K562 (cell line): ENCODE measurements at regions not wholly inside any gene's neighbourhood (a gene's known extent, or its start where the extent isn't known, plus 50 kb on each side); places are given as distances from the start of the nearest gene placed in this dataset.

ENCODE experiments used
- ATAC-seq: fragments of 200-7000 bp; cut with Tn5 transposase; 3 replicates; pipeline ENCODE4 v1.9.1; 2020; ENCODE audit warnings: moderate library complexity
- BruUV-seq: library from RNA; stranded (reverse); fragments of 400-500 nt; replicated peaks from 2 replicates; lab custom pipeline; 2021; lab: Mats Ljungman, UMichigan
- CTCF ChIA-PET: fragments of 300-600 bp; formaldehyde crosslinking; extraction: SDS; loops from one replicate; lab custom pipeline; 2021; ENCODE audit warnings: low intra/inter-chr PET ratio; lab: Yijun Ruan, JAX
- POLR2A ChIA-PET: fragments of 300-600, 350-650 bp; sonication (Branson Sonifier 250); formaldehyde crosslinking; extraction: SDS; loops from one replicate; lab custom pipeline; 2021; ENCODE audit warnings: antibody characterized with exemption, inconsistent platforms; lab: Yijun Ruan, JAX
- DNase-seq, 4 experiments: peaks; one replicate each; pipeline versions ENCODE4 v3.0.0 to v3.0.0-alpha.2; 2011 to 2018; ENCODE audit warnings: low spot score in 3 of 4, mixed read lengths in 3 of 4; ENCODE audit errors: extremely low read depth in 1 of 4
- FAIRE-seq: peaks from 2 replicates; lab custom pipeline; 2011; peaks lifted over from hg19 to GRCh38; lab: Jason Lieb, UNC
- H2AFZ ChIP-seq: 2 replicates; pipeline ENCODE4 v1.6.0; 2011; ENCODE audit warnings: low read depth, low read length, control low read depth, inconsistent platforms
- H3K27ac ChIP-seq: fragments of 200-600 bp; 3 replicates; pipeline ENCODE4 v1.8.0; 2011; ENCODE audit warnings: low read depth, mild to moderate bottlenecking, control low read depth, inconsistent platforms, low read length, moderate library complexity, mixed read lengths; ENCODE audit errors: extremely low read depth
- H3K27me3 ChIP-seq, 2 experiments: fragments of 300-600 bp in 1 of 2; 2 replicates in 1 of 2; 3 replicates in 1 of 2; pipeline versions ENCODE4 v1.6.0 to v1.8.0; 2011; ENCODE audit warnings: inconsistent platforms in 2 of 2, low read length in 2 of 2, mild to moderate bottlenecking in 1 of 2, mixed read lengths in 1 of 2, moderate library complexity in 1 of 2; ENCODE audit not compliant: control insufficient read depth in 2 of 2, insufficient read depth in 2 of 2
- H3K36me3 ChIP-seq: fragments of 300-600 bp; 3 replicates; pipeline ENCODE4 v1.8.0; 2011; ENCODE audit warnings: mild to moderate bottlenecking, low read length, inconsistent platforms; ENCODE audit not compliant: control insufficient read depth, insufficient read depth
- H3K4me1 ChIP-seq, 2 experiments: fragments of 200-600 bp in 1 of 2; replicated peaks in 1 of 2; 2 replicates in 1 of 2; 3 replicates in 1 of 2; pipeline versions ENCODE4 v1.5.1 to v1.8.0; 2011; ENCODE audit warnings: inconsistent platforms in 2 of 2, low read length in 2 of 2, mild to moderate bottlenecking in 1 of 2, mixed read lengths in 1 of 2, moderate library complexity in 1 of 2; ENCODE audit not compliant: control insufficient read depth in 2 of 2, insufficient read depth in 2 of 2
- H3K4me2 ChIP-seq: 2 replicates; pipeline ENCODE4 v1.6.1; 2011; ENCODE audit warnings: low read length, control low read depth, inconsistent platforms, mixed read lengths; ENCODE audit not compliant: insufficient read depth
- H3K4me3 ChIP-seq: fragments of 200-600 bp; sonication (generic), shearing (Covaris generic); 2 replicates; pipeline ENCODE4 v1.5.1; 2016; ENCODE audit warnings: control low read depth, inconsistent platforms
- H3K79me2 ChIP-seq: fragments of 200-600 bp; 3 replicates; pipeline ENCODE4 v1.8.0; 2011; ENCODE audit warnings: low read length, inconsistent platforms; ENCODE audit not compliant: control insufficient read depth, insufficient read depth
- H3K9ac ChIP-seq, 2 experiments: 2 replicates each; pipeline versions ENCODE4 v1.6.0 to v1.6.1; 2011; ENCODE audit warnings: low read depth in 2 of 2, low read length in 2 of 2, control low read depth in 1 of 2, inconsistent platforms in 1 of 2, mild to moderate bottlenecking in 1 of 2, mixed read lengths in 1 of 2; ENCODE audit not compliant: insufficient read depth in 1 of 2
- H3K9me1 ChIP-seq: one replicate; pipeline ENCODE4 v1.6.0; 2011; ENCODE audit warnings: inconsistent platforms, mild to moderate bottlenecking, low read length, moderate library complexity; ENCODE audit not compliant: control insufficient read depth, insufficient read depth
- H3K9me3 ChIP-seq: replicated peaks from 2 replicates; pipeline ENCODE4 v1.5.1; 2011; ENCODE audit warnings: low read depth, low read length, inconsistent platforms; ENCODE audit not compliant: control insufficient read depth, insufficient read depth
- H4K20me1 ChIP-seq: replicated peaks from 2 replicates; pipeline ENCODE4 v1.6.1; 2011; ENCODE audit warnings: low read length, inconsistent platforms, mixed read lengths; ENCODE audit not compliant: control insufficient read depth, insufficient read depth
- CBFA2T2 ChIP-seq: fragments of 450-650 bp; conservative IDR thresholded peaks from 2 replicates; pipeline ENCODE4 v1.6.1; 2017; ENCODE audit warnings: mild to moderate bottlenecking
- CBX2 ChIP-seq: fragments of 200-600 bp; sonication (generic); IDR thresholded peaks from one replicate; pipeline ENCODE4 v1.6.1; 2012; ENCODE audit warnings: mild to moderate bottlenecking, low read length, inconsistent platforms; ENCODE audit not compliant: insufficient read depth, poor library complexity, severe bottlenecking
- CCNT2 ChIP-seq: IDR thresholded peaks from 2 replicates; pipeline ENCODE4 v1.6.1; 2011; ENCODE audit warnings: borderline replicate concordance, low read depth, mild to moderate bottlenecking, moderate library complexity, mixed read lengths, low read length; ENCODE audit not compliant: insufficient read length; ENCODE audit errors: extremely low read depth
- EHMT2 ChIP-seq: fragments of 450-650 bp; IDR thresholded peaks from 2 replicates; pipeline ENCODE4 v1.6.1; 2018; ENCODE audit warnings: antibody characterized with exemption
- POLR2G ChIP-seq: fragments of 200-400 bp; formaldehyde crosslinking; IDR thresholded peaks from 2 replicates; pipeline ENCODE4 v1.6.1; 2017; ENCODE audit warnings: low read depth, mild to moderate bottlenecking, antibody characterized with exemption, low read length, moderate library complexity
- PTBP1 ChIP-seq: fragments of 200-400 bp; formaldehyde crosslinking; IDR thresholded peaks from 2 replicates; pipeline ENCODE4 v1.6.1; 2017; ENCODE audit warnings: low read depth, low read length
- SIRT6 ChIP-seq: IDR thresholded peaks from one replicate; pipeline ENCODE4 v1.6.1; 2012; ENCODE audit warnings: low read depth, mild to moderate bottlenecking, control low read depth, inconsistent platforms, low read length, moderate library complexity
- SMAD3 ChIP-seq: fragments of 450-650 bp; formaldehyde crosslinking; conservative IDR thresholded peaks from 2 replicates; pipeline ENCODE4 v1.4.0; 2020; ENCODE audit warnings: mild to moderate bottlenecking
- TOE1 ChIP-seq, 2 experiments: fragments of 450-650 bp in 1 of 2; sonication (generic) in 1 of 2; formaldehyde crosslinking in 1 of 2; IDR thresholded peaks; 2 replicates each; pipeline versions ENCODE4 v1.7.1 to v1.8.0; 2016 to 2022; ENCODE audit warnings: borderline replicate concordance in 2 of 2, mild to moderate bottlenecking in 2 of 2, antibody characterized with exemption in 1 of 2, inconsistent platforms in 1 of 2, low read depth in 1 of 2, missing genetic modification reagents in 1 of 2, moderate library complexity in 1 of 2
- WGBS: fragments of 100-300 bp; shearing (Covaris generic); methylation state at CpG from one replicate; pipeline ENCODE4 v1.1.6; 2016; ENCODE audit warnings: low coverage, mixed read lengths; ENCODE audit not compliant: insufficient coverage; ENCODE audit errors: missing lambda C conversion rate; 5-methylcytosine and 5-hydroxymethylcytosine counted together
- in situ Hi-C: fragments of 300-500 bp; cut with MboI; formaldehyde crosslinking; loops from 4 replicates; pipeline ENCODE4 v1.15.0; 2018; ENCODE audit warnings: inconsistent platforms, mixed read lengths
- intact Hi-C: fragments of 100-400 bp; cut with micrococcal nuclease; formaldehyde crosslinking; loops from 2 replicates; pipeline ENCODE4 v1.14.2; 2022

GRCh38 chr14:58907803-58908202 lies 270.0 kb downstream of the DACT1 start:
- Histone ChIP-seq H3K27ac (no peak overlapping the region), H3K4me1 (no peaks in the 10 kb centered on the region), H3K27me3 (no peaks in the 10 kb centered on the region), H3K4me2 (no peak overlapping the region), H3K79me2 (no peaks in the 10 kb centered on the region), H3K9me1 (no peaks in the 10 kb centered on the region), H3K9ac (no peak overlapping the region), H3K9me3 (no peaks in the 10 kb centered on the region), H3K36me3 (no peaks in the 10 kb centered on the region), H2AFZ (no peak overlapping the region), H3K4me3 (no peak overlapping the region), H4K20me1 (no peaks in the 10 kb centered on the region)
- BruUV-seq = no TSS peak
- DNase-seq (no peak), FAIRE-seq (no peak), ATAC-seq (no peak)
- whole genome bisulfite sequencing = 0% methylated on average over 1 of the region's 1 CpG
- in situ Hi-C loops = no loop called here
- CTCF ChIA-PET = no interaction called here
- no peak for TF ChIP-seq CBFA2T2
- no peak for TF ChIP-seq PTBP1
- no peak for TF ChIP-seq EHMT2
- TF ChIP-seq, all 486 proteins: peak for 0
- intact Hi-C loops = no loop called here
- POLR2A ChIA-PET = no interaction called here

- ATAC-seq (no peak), DNase-seq (no peak), FAIRE-seq (no peak)
- no TSS peak for BruUV-seq
- Histone ChIP-seq H3K4me2 (no peak overlapping the region), H3K4me3 (no peak overlapping the region), H2AFZ (no peak overlapping the region), H3K9ac (no peak overlapping the region), H3K9me3 (no peaks in the 10 kb centered on the region), H3K27me3 (peaks cover 0 to 4% of the 10 kb centered on the region in 2 experiments; a peak in 1 of 5 replicates), H3K4me1 (no peaks in the 10 kb centered on the region), H3K9me1 (no peaks in the 10 kb centered on the region), H3K79me2 (no peaks in the 10 kb centered on the region), H3K27ac (no peak overlapping the region), H3K36me3 (no peaks in the 10 kb centered on the region), H4K20me1 (no peaks in the 10 kb centered on the region)
- intact Hi-C loops = no loop called here
- in situ Hi-C loops = no loop called here
- POLR2A ChIA-PET = no interaction called here
- 0% methylated on average over 6 of the region's 6 CpGs for WGBS
- CTCF ChIA-PET = no interaction called here
- TF ChIP-seq SIRT6 = no peak
- TF ChIP-seq CCNT2 = no peak
- no peak for TF ChIP-seq SMAD3 (CRISPR knock-in tag)
- TF ChIP-seq CBX2 = no peak
- no peak for TF ChIP-seq TOE1 (IDR thresholded peaks at IDR 0.05; ENCODE audit: borderline replicate concordance)
- TF ChIP-seq TOE1 (CRISPR knock-in tag; IDR thresholded peaks at IDR 0.05; ENCODE audit: borderline replicate concordance, low read depth) = no peak
- TF ChIP-seq POLR2G = no peak
These were observed 274.5 kb downstream of the DACT1 start for GRCh38 chr14:58912287-58912686.
